Lower leg skin (tissue), 3 donors: ENCODE measurements at regions not wholly inside any gene's neighbourhood (a gene's known extent, or its start where the extent isn't known, plus 50 kb on each side); places are given as distances from the start of the nearest gene placed in this dataset.

Experiments used
- CTCF ChIP-seq, 3 donors: fragments of 450-650 bp; IDR thresholded peaks; one replicate each; pipeline ENCODE4 v1.5.1; 2016; ENCODE audit warnings: antibody characterized with exemption in 3 of 3, mild to moderate bottlenecking in 3 of 3, moderate library complexity in 2 of 3
- POLR2A ChIP-seq, 2 donors: fragments of 450-650 bp; IDR thresholded peaks; one replicate each; pipeline ENCODE4 v1.6.1; 2016 to 2017; ENCODE audit warnings: antibody characterized with exemption in 2 of 2, mild to moderate bottlenecking in 1 of 2, moderate library complexity in 1 of 2

- TF ChIP-seq CTCF (IDR thresholded peaks at IDR 0.05) (no peak), POLR2A (IDR thresholded peaks at IDR 0.05) (no peak)
Measured at GRCh38 chr6:113011389-113011788, 664.3 kb downstream of the RFPL4B start.
